HG03432 (cell line): ENCODE measurements at regions not wholly inside any gene's neighbourhood (a gene's known extent, or its start where the extent isn't known, plus 50 kb on each side); places are given as distances from the start of the nearest gene placed in this dataset.

Experiments
- ATAC-seq: cut with Tn5 transposase; IDR thresholded peaks from one replicate; pipeline ENCODE4 v1.9.1; 2021; ENCODE audit warnings: mild to moderate bottlenecking, moderate library complexity; ENCODE audit not compliant: unreplicated experiment

GRCh38 chr13:57437587-57437986 lies 194.0 kb upstream of the PCDH17 start:
- no peak for ATAC-seq

- ATAC-seq: no peak
Measured at GRCh38 chr13:57438072-57438471, 193.5 kb upstream of the PCDH17 start.

- ATAC-seq: no peak
Measured at GRCh38 chr13:57443494-57443893, 188.1 kb upstream of the PCDH17 start.

GRCh38 chr13:57450356-57450755 lies 181.2 kb upstream of the PCDH17 start:
- ATAC-seq: no peak

- no peak for ATAC-seq
Measured at GRCh38 chr13:57452228-57452627, 179.3 kb upstream of the PCDH17 start.

- no peak for ATAC-seq
Measured at GRCh38 chr13:57470491-57470890, 161.1 kb upstream of the PCDH17 start.

GRCh38 chr13:57491318-57491717 lies 140.2 kb upstream of the PCDH17 start:
- ATAC-seq: no peak

GRCh38 chr13:57507752-57508463 lies 123.6 kb upstream of the PCDH17 start:
- no peak for ATAC-seq

GRCh38 chr13:57511603-57512002 lies 119.9 kb upstream of the PCDH17 start:
- ATAC-seq: no peak

- no peak for ATAC-seq
Measured at GRCh38 chr13:57527114-57527735, 104.3 kb upstream of the PCDH17 start.

GRCh38 chr13:57531256-57531655 lies 100.3 kb upstream of the PCDH17 start:
- ATAC-seq: no peak

GRCh38 chr13:57546942-57547341 lies 84.6 kb upstream of the PCDH17 start:
- no peak for ATAC-seq

- ATAC-seq: no peak
Measured at GRCh38 chr13:57552437-57552836, 79.1 kb upstream of the PCDH17 start.

GRCh38 chr13:57553932-57554331 lies 77.6 kb upstream of the PCDH17 start:
- ATAC-seq: no peak

- no peak for ATAC-seq
Measured at GRCh38 chr13:57558051-57558467, 73.5 kb upstream of the PCDH17 start.

- no peak for ATAC-seq
Measured at GRCh38 chr13:57568865-57569264, 62.7 kb upstream of the PCDH17 start.

GRCh38 chr13:57569986-57570385 lies 61.6 kb upstream of the PCDH17 start:
- ATAC-seq: no peak
